ENCODE measurements at regions not wholly inside any gene's neighbourhood (a gene's known extent, or its start where the extent isn't known, plus 50 kb on each side); places are given as distances from the start of the nearest gene placed in this dataset.
"Not testable (repeated sequence)": the region's sequence is repeated elsewhere in the genome, so short reads cannot be mapped to it uniquely, and the experiment has no call there.

- H2AK5ac ChIP-seq (ENCODE audit: insufficient read length, low read length): no peak overlapping the region
- no peak overlapping the region for H3T11ph ChIP-seq (ENCODE audit: low read length)
- no peak overlapping the region for H3K4ac ChIP-seq (ENCODE audit: low read depth, low read length)
- H3K56ac ChIP-seq (ENCODE audit: insufficient read length, low read depth, low read length): no peak overlapping the region
- no peak overlapping the region for H2BK5ac ChIP-seq (ENCODE audit: insufficient read length, low read length)
- no peaks in the 10 kb centered on the region for H3K9me3 Mint-ChIP-seq
- no peaks in the 10 kb centered on the region for H3K36me3 Mint-ChIP-seq (ENCODE audit: insufficient read depth in 1 of 3, low read depth in 3 of 3)
- H2BK120ac ChIP-seq (ENCODE audit: low read depth, low read length, poor library complexity, severe bottlenecking): no peak overlapping the region
- no peaks in the 10 kb centered on the region for H3K9me3 ChIP-seq (ENCODE audit: control insufficient read depth, low read depth, low read length)
- no peak overlapping the region for H3K27ac Mint-ChIP-seq
- H3K14ac ChIP-seq (ENCODE audit: insufficient read depth, low read length): no peak overlapping the region
- no peak overlapping the region for H2BK20ac ChIP-seq (ENCODE audit: low read depth, low read length, poor library complexity, severe bottlenecking)
- H3K23me2 ChIP-seq (ENCODE audit: insufficient read length, low read depth, low read length, poor library complexity, severe bottlenecking): no peaks in the 10 kb centered on the region
- no peaks in the 10 kb centered on the region for H3K4me1 ChIP-seq (ENCODE audit: insufficient read depth, low read length)
- DNase-seq: no peak
- H3K79me1 ChIP-seq (ENCODE audit: insufficient read depth, low read depth, low read length, poor library complexity, severe bottlenecking): no peaks in the 10 kb centered on the region
- H3K27ac ChIP-seq (ENCODE audit: insufficient read length, low read depth, low read length): no peak overlapping the region
- no peak overlapping the region for H3K4me3 Mint-ChIP-seq
- no peak overlapping the region for H2BK15ac ChIP-seq (ENCODE audit: low read depth, low read length)
- H4K20me1 ChIP-seq (ENCODE audit: control insufficient read depth, insufficient read depth, insufficient read length): no peaks in the 10 kb centered on the region
- no peak for TF ChIP-seq CTCF (conservative IDR thresholded peaks at IDR 0.05)
- no peak overlapping the region for H4K5ac ChIP-seq (ENCODE audit: insufficient read length, low read depth, low read length)
- H2BK12ac ChIP-seq (ENCODE audit: insufficient read length, low read depth, low read length): no peak overlapping the region
- no peak overlapping the region for H3K4me2 ChIP-seq (ENCODE audit: insufficient read depth, insufficient read length, low read length)
- WGBS (ENCODE audit: extremely low coverage, insufficient read length, low lambda C conversion rate): no CpG with 5 or more reads among the region's 2 CpGs
- no peak overlapping the region for H4K91ac ChIP-seq (ENCODE audit: insufficient read length, low read depth, low read length)
- no peaks in the 10 kb centered on the region for H3K27me3 ChIP-seq (ENCODE audit: insufficient read depth, low read length)
- H3K79me2 ChIP-seq (ENCODE audit: insufficient read depth, low read length): no peaks in the 10 kb centered on the region
- H3K23ac ChIP-seq (ENCODE audit: insufficient read length, low read depth, low read length): no peak overlapping the region
- H3K27me3 Mint-ChIP-seq (ENCODE audit: low read depth): no peaks in the 10 kb centered on the region
- H2AFZ ChIP-seq (ENCODE audit: low read length): no peak overlapping the region
- no peak overlapping the region for H3K18ac ChIP-seq (ENCODE audit: insufficient read length, low read depth, low read length)
- H4K8ac ChIP-seq (replicated peaks; ENCODE audit: insufficient read length, low read depth, low read length): no peak overlapping the region
- no peaks in the 10 kb centered on the region for H3K4me1 Mint-ChIP-seq
- H3K9ac ChIP-seq (ENCODE audit: extremely low read depth, insufficient read length, low read length): no peak overlapping the region
These were observed 601.5 kb downstream of the ACTL7B start for GRCh38 chr9:108254236-108254635.

GRCh38 chr9:108247391-108247790, 608.4 kb downstream of the ACTL7B start:
- not testable (repeated sequence) for H3K27me3 ChIP-seq (ENCODE audit: insufficient read depth, low read length); H2BK120ac ChIP-seq (ENCODE audit: low read depth, low read length, poor library complexity, severe bottlenecking); H2BK12ac ChIP-seq (ENCODE audit: insufficient read length, low read depth, low read length); H3K14ac ChIP-seq (ENCODE audit: insufficient read depth, low read length); H3T11ph ChIP-seq (ENCODE audit: low read length); DNase-seq; H4K20me1 ChIP-seq (ENCODE audit: control insufficient read depth, insufficient read depth, insufficient read length); H4K5ac ChIP-seq (ENCODE audit: insufficient read length, low read depth, low read length); H3K23me2 ChIP-seq (ENCODE audit: insufficient read length, low read depth, low read length, poor library complexity, severe bottlenecking); H3K4me2 ChIP-seq (ENCODE audit: insufficient read depth, insufficient read length, low read length); H3K79me2 ChIP-seq (ENCODE audit: insufficient read depth, low read length); H3K9me3 ChIP-seq (ENCODE audit: control insufficient read depth, low read depth, low read length); H3K18ac ChIP-seq (ENCODE audit: insufficient read length, low read depth, low read length); H3K27ac ChIP-seq (ENCODE audit: insufficient read length, low read depth, low read length); H3K36me3 Mint-ChIP-seq (ENCODE audit: insufficient read depth in 1 of 3, low read depth in 3 of 3); H4K91ac ChIP-seq (ENCODE audit: insufficient read length, low read depth, low read length); H2BK20ac ChIP-seq (ENCODE audit: low read depth, low read length, poor library complexity, severe bottlenecking); H3K79me1 ChIP-seq (ENCODE audit: insufficient read depth, low read depth, low read length, poor library complexity, severe bottlenecking); H2BK15ac ChIP-seq (ENCODE audit: low read depth, low read length); H3K27me3 Mint-ChIP-seq (ENCODE audit: low read depth); H3K27ac Mint-ChIP-seq; H3K4me3 Mint-ChIP-seq; H3K23ac ChIP-seq (ENCODE audit: insufficient read length, low read depth, low read length); H3K9me3 Mint-ChIP-seq; H3K4ac ChIP-seq (ENCODE audit: low read depth, low read length); H3K9ac ChIP-seq (ENCODE audit: extremely low read depth, insufficient read length, low read length); H3K4me1 Mint-ChIP-seq; H2BK5ac ChIP-seq (ENCODE audit: insufficient read length, low read length); H2AFZ ChIP-seq (ENCODE audit: low read length); H2AK5ac ChIP-seq (ENCODE audit: insufficient read length, low read length); H3K56ac ChIP-seq (ENCODE audit: insufficient read length, low read depth, low read length); H3K4me1 ChIP-seq (ENCODE audit: insufficient read depth, low read length)
- peak overlapping the region; percentile 90 for H4K8ac ChIP-seq (replicated peaks; ENCODE audit: insufficient read length, low read depth, low read length)
- 100% methylated on average over 1 of the region's 3 CpGs for WGBS (ENCODE audit: extremely low coverage, insufficient read length, low lambda C conversion rate)
